ENCODE measurements at regions not wholly inside any gene's neighbourhood (a gene's known extent, or its start where the extent isn't known, plus 50 kb on each side); places are given as distances from the start of the nearest gene placed in this dataset.

- no peak for TF ChIP-seq CTCF (IDR thresholded peaks at IDR 0.05; ENCODE audit: unreplicated experiment in 3 of 3)
- no peaks in the 10 kb centered on the region for H3K36me3 Mint-ChIP-seq (ENCODE audit: low read depth)
- no peak overlapping the region for H3K4me3 Mint-ChIP-seq
- no peaks in the 10 kb centered on the region for H3K27me3 Mint-ChIP-seq (ENCODE audit: low read depth)
- H3K4me1 Mint-ChIP-seq, result no peaks in the 10 kb centered on the region
- no peak overlapping the region for H3K27ac Mint-ChIP-seq
- no peaks in the 10 kb centered on the region for H3K9me3 Mint-ChIP-seq
Observed at GRCh38 chr11:90656171-90656570, 433.3 kb upstream of the CHORDC1 start.

GRCh38 chr11:90650153-90650552 lies 427.3 kb upstream of the CHORDC1 start:
- peaks cover 6% of the 10 kb centered on the region for H3K9me3 Mint-ChIP-seq
- no peaks in the 10 kb centered on the region for H3K4me1 Mint-ChIP-seq
- no peaks in the 10 kb centered on the region for H3K36me3 Mint-ChIP-seq (ENCODE audit: low read depth)
- no peak for TF ChIP-seq CTCF (IDR thresholded peaks at IDR 0.05; ENCODE audit: unreplicated experiment in 3 of 3)
- H3K4me3 Mint-ChIP-seq, result no peak overlapping the region
- no peaks in the 10 kb centered on the region for H3K27me3 Mint-ChIP-seq (ENCODE audit: low read depth)
- H3K27ac Mint-ChIP-seq, result peak overlapping the region in 1 of 3 experiments; percentile 73

- Mint-ChIP-seq H3K27ac (no peak overlapping the region), H3K27me3 (ENCODE audit: low read depth) (peaks cover 5% of the 10 kb centered on the region), H3K9me3 (peaks cover 6% of the 10 kb centered on the region), H3K4me1 (no peaks in the 10 kb centered on the region), H3K4me3 (no peak overlapping the region), H3K36me3 (ENCODE audit: low read depth) (no peaks in the 10 kb centered on the region)
- no peak for TF ChIP-seq CTCF (IDR thresholded peaks at IDR 0.05; ENCODE audit: unreplicated experiment in 3 of 3)
Observed at GRCh38 chr11:90646706-90647105, 423.9 kb upstream of the CHORDC1 start.

GRCh38 chr11:90646266-90646665 lies 423.4 kb upstream of the CHORDC1 start:
- Mint-ChIP-seq H3K9me3 (peaks cover 6% of the 10 kb centered on the region), H3K36me3 (ENCODE audit: low read depth) (no peaks in the 10 kb centered on the region), H3K4me1 (no peaks in the 10 kb centered on the region), H3K4me3 (no peak overlapping the region), H3K27ac (peak overlapping the region in 1 of 3 experiments; percentile 12), H3K27me3 (ENCODE audit: low read depth) (peaks cover 5% of the 10 kb centered on the region)
- TF ChIP-seq CTCF (IDR thresholded peaks at IDR 0.05; ENCODE audit: unreplicated experiment in 3 of 3), result no peak

- Mint-ChIP-seq H3K4me3 (no peak overlapping the region), H3K4me1 (peaks cover 14% of the 10 kb centered on the region), H3K9me3 (peaks cover 12% of the 10 kb centered on the region), H3K27ac (peak overlapping the region; percentile 40 to 83 (median 81)), H3K27me3 (ENCODE audit: low read depth) (peaks cover 5% of the 10 kb centered on the region), H3K36me3 (ENCODE audit: low read depth) (peaks cover 3% of the 10 kb centered on the region)
- peak; percentile 53 to 78 (median 69) for TF ChIP-seq CTCF (IDR thresholded peaks at IDR 0.05; ENCODE audit: unreplicated experiment in 3 of 3)
Observed at GRCh38 chr11:90639461-90639993, 416.7 kb upstream of the CHORDC1 start.

- peaks cover 12% of the 10 kb centered on the region for H3K9me3 Mint-ChIP-seq
- no peak for TF ChIP-seq CTCF (IDR thresholded peaks at IDR 0.05; ENCODE audit: unreplicated experiment in 3 of 3)
- H3K27me3 Mint-ChIP-seq (ENCODE audit: low read depth), result no peaks in the 10 kb centered on the region
- H3K36me3 Mint-ChIP-seq (ENCODE audit: low read depth), result peaks cover 3% of the 10 kb centered on the region
- H3K4me3 Mint-ChIP-seq, result no peak overlapping the region
- peak overlapping the region in 1 of 3 experiments; percentile 86 for H3K27ac Mint-ChIP-seq
- H3K4me1 Mint-ChIP-seq, result peaks cover 14% of the 10 kb centered on the region
Observed at GRCh38 chr11:90635886-90636285, 413.0 kb upstream of the CHORDC1 start.

Measured in nephron (organoid).